Keratinocyte (primary cell): ENCODE measurements at regions not wholly inside any gene's neighbourhood (a gene's known extent, or its start where the extent isn't known, plus 50 kb on each side); places are given as distances from the start of the nearest gene placed in this dataset.

Source experiments
- EZH2 ChIP-seq: IDR thresholded peaks from one replicate; pipeline ENCODE4 v1.6.1; 2012; ENCODE audit warnings: inconsistent platforms, mild to moderate bottlenecking, low read length, moderate library complexity
- TF ChIP-seq, protein P1 (sequence below), 3 experiments: IDR thresholded peaks in 1 of 3; conservative IDR thresholded peaks in 1 of 3; optimal IDR thresholded peaks in 1 of 3; 2 replicates in 2 of 3; 3 replicates in 1 of 3; pipeline versions ENCODE3 to v1.5.1; 2011; ENCODE audit warnings: low read length in 3 of 3, mild to moderate bottlenecking in 3 of 3, moderate library complexity in 2 of 3, control low read depth in 1 of 3, inconsistent platforms in 1 of 3; ENCODE audit not compliant: insufficient read depth in 2 of 3; ENCODE audit errors: extremely low read depth in 1 of 3

DNA sequence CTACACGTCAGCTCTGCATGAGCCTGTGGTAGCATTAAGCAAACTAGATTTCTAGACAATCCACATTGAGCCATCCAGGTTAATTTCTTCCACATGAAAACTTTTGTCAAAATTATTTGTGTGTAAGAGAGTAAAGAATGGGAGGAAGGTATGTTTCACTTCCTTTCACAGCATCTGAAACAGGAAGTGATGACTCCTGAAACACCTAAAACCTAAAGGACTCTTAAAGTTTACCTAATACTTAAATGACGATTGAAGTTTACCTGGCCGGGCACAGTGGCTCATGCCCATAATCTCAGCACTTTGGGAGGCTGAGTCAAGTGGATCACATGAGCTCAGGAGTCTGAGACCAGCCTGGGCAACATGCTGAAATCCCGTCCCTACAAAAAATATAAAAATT is 223.8 kb downstream of the CEMIP2 start:
- TF ChIP-seq, protein P1, sequence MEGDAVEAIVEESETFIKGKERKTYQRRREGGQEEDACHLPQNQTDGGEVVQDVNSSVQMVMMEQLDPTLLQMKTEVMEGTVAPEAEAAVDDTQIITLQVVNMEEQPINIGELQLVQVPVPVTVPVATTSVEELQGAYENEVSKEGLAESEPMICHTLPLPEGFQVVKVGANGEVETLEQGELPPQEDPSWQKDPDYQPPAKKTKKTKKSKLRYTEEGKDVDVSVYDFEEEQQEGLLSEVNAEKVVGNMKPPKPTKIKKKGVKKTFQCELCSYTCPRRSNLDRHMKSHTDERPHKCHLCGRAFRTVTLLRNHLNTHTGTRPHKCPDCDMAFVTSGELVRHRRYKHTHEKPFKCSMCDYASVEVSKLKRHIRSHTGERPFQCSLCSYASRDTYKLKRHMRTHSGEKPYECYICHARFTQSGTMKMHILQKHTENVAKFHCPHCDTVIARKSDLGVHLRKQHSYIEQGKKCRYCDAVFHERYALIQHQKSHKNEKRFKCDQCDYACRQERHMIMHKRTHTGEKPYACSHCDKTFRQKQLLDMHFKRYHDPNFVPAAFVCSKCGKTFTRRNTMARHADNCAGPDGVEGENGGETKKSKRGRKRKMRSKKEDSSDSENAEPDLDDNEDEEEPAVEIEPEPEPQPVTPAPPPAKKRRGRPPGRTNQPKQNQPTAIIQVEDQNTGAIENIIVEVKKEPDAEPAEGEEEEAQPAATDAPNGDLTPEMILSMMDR (optimal IDR thresholded peaks at IDR 0.05 in 1 of 3, IDR thresholded peaks at IDR 0.05 in 1 of 3, conservative IDR thresholded peaks at IDR 0.05 in 1 of 3; ENCODE audit: extremely low read depth in 1 of 3, insufficient read depth in 2 of 3, low read length in 3 of 3): no peak
- no peak for TF ChIP-seq EZH2
